ENCODE measurements at regions not wholly inside any gene's neighbourhood (a gene's known extent, or its start where the extent isn't known, plus 50 kb on each side); places are given as distances from the start of the nearest gene placed in this dataset.

DNA sequence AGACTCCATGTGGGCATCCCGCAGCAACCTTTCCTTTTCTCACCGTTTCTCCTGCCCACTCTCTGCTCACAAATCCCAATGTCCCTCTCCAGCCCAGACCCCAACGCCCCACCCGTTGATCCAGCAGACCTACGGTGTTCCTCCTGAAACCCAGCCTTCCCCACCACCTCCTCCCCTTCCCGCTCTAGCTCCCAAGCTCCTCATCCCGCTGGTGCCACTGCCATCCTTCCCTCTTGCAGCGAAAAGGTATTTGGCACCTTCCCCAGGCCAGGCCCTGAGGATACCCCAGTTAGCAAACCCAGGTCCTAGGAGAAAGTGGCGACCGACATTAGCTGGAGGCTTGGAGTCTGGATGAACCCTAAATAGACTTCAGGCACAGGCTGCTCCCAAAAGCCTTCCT is 84.0 kb upstream of the RTL6 start:
- TF ChIP-seq, protein P1, sequence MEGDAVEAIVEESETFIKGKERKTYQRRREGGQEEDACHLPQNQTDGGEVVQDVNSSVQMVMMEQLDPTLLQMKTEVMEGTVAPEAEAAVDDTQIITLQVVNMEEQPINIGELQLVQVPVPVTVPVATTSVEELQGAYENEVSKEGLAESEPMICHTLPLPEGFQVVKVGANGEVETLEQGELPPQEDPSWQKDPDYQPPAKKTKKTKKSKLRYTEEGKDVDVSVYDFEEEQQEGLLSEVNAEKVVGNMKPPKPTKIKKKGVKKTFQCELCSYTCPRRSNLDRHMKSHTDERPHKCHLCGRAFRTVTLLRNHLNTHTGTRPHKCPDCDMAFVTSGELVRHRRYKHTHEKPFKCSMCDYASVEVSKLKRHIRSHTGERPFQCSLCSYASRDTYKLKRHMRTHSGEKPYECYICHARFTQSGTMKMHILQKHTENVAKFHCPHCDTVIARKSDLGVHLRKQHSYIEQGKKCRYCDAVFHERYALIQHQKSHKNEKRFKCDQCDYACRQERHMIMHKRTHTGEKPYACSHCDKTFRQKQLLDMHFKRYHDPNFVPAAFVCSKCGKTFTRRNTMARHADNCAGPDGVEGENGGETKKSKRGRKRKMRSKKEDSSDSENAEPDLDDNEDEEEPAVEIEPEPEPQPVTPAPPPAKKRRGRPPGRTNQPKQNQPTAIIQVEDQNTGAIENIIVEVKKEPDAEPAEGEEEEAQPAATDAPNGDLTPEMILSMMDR (IDR thresholded peaks at IDR 0.05; ENCODE audit: low read depth, low read length, poor library complexity, severe bottlenecking) = no peak
- TF ChIP-seq EZH2phosphoT487 (IDR thresholded peaks at IDR 0.05; ENCODE audit: borderline replicate concordance, low read length) = no peak
- H3K36me3 ChIP-seq (ENCODE audit: control insufficient read depth, low read length) = no peaks in the 10 kb centered on the region
- no peaks in the 10 kb centered on the region for H4K20me1 ChIP-seq (ENCODE audit: control insufficient read depth, insufficient read depth, low read depth, low read length)
- H3K9me3 ChIP-seq (ENCODE audit: control insufficient read depth, insufficient read depth, low read length) = no peaks in the 10 kb centered on the region
- H3K4me2 ChIP-seq (ENCODE audit: low read length) = no peak overlapping the region
- no peaks in the 10 kb centered on the region for H3K79me2 ChIP-seq (ENCODE audit: control insufficient read depth, low read length)
- no peak overlapping the region for H3K4me3 ChIP-seq (ENCODE audit: low read length)
- H3K27me3 ChIP-seq (ENCODE audit: control insufficient read depth, low read length) = 0 out of 2 replicates have a peak, but pooled peaks cover 1% of the 10 kb centered on the region
- no peaks in the 10 kb centered on the region for H3F3A ChIP-seq (ENCODE audit: control insufficient read depth, insufficient read depth)
- no peaks in the 10 kb centered on the region for H3K4me1 ChIP-seq (ENCODE audit: control insufficient read depth, low read length)
- H3K9me2 ChIP-seq (replicated peaks; ENCODE audit: control insufficient read depth, low read length) = no peaks in the 10 kb centered on the region
- H3K27ac ChIP-seq (ENCODE audit: low read depth, low read length) = no peak overlapping the region

DNA sequence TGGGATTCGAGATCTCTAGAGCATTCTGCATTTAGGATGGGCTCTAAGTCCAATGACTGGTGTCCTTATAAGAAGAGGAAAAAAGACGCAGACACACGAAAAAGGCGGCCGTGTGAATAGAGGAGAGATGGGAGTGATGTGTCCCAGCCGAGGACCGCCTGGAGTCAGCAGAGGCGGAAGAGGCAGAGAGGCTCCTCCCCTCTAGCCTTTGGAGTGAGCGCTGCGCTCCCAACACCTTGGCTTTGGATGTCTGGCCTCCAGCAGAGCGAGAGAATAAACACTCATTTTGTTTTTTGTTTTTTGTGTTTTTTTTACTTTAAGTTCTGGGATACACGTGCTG is 83.0 kb upstream of the RTL6 start:
- Histone ChIP-seq H3K4me2 (ENCODE audit: low read length) (no peak overlapping the region), H3K79me2 (ENCODE audit: control insufficient read depth, low read length) (no peaks in the 10 kb centered on the region), H3K27me3 (ENCODE audit: control insufficient read depth, low read length) (no peaks in the 10 kb centered on the region), H3K27ac (ENCODE audit: low read depth, low read length) (no peak overlapping the region), H3K9me2 (replicated peaks; ENCODE audit: control insufficient read depth, low read length) (no peaks in the 10 kb centered on the region), H3K4me3 (ENCODE audit: low read length) (no peak overlapping the region), H3K9me3 (ENCODE audit: control insufficient read depth, insufficient read depth, low read length) (no peaks in the 10 kb centered on the region), H4K20me1 (ENCODE audit: control insufficient read depth, insufficient read depth, low read depth, low read length) (no peaks in the 10 kb centered on the region), H3F3A (ENCODE audit: control insufficient read depth, insufficient read depth) (no peaks in the 10 kb centered on the region), H3K36me3 (ENCODE audit: control insufficient read depth, low read length) (no peaks in the 10 kb centered on the region), H3K4me1 (ENCODE audit: control insufficient read depth, low read length) (peaks cover 5% of the 10 kb centered on the region)
- no peak for TF ChIP-seq EZH2phosphoT487 (IDR thresholded peaks at IDR 0.05; ENCODE audit: borderline replicate concordance, low read length)
- TF ChIP-seq, protein P1 (IDR thresholded peaks at IDR 0.05; ENCODE audit: low read depth, low read length, poor library complexity, severe bottlenecking) = no peak

DNA sequence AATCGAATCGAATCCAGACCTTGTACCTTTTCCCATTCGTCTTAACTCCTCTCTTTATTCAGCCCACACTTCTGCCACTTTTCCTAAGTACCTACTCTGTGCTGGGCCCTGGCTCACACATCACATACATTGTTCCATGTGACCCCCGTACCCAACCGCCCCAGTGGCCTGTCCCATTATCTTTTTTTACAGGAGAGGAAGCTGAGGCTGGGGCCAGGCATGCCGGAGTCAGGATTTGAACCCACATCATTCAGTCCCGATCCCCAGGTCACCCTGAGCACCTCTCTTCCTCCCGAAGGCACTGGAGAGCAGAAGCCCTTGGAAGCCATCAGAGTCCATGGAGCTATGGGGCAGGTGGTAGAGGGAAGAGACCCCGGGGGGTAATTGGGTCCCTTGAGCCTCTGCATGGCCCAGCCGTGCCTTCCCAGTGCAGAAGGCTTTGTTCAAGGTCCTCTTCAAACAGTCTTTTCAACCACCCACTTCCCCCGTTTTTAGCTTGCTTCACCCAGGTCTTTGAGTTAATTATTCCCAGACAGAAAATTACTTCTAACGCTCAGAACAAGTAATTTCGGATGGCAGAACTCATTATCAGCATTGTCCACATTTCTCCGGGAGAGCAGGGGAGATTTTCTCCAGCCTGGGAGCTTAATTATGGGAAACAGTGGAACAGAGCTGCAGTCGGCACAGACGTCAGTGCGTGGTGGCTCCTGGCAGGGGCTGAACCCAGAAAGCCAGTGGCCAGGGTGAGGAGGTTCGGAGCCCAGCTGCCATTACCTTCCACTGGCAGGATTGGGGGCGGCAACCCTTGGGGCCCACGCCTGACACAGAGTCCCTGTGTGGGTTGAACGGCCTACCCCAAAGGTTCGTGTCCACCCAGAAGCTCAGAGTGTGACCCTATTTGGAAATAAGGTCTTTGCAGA is 82.4 kb upstream of the RTL6 start:
- Histone ChIP-seq H3K27me3 (ENCODE audit: control insufficient read depth, low read length) (no peaks in the 10 kb centered on the region), H3K27ac (ENCODE audit: low read depth, low read length) (no peak overlapping the region), H3K79me2 (ENCODE audit: control insufficient read depth, low read length) (no peaks in the 10 kb centered on the region), H3F3A (ENCODE audit: control insufficient read depth, insufficient read depth) (no peaks in the 10 kb centered on the region), H3K9me3 (ENCODE audit: control insufficient read depth, insufficient read depth, low read length) (no peaks in the 10 kb centered on the region), H3K9me2 (replicated peaks; ENCODE audit: control insufficient read depth, low read length) (no peaks in the 10 kb centered on the region), H4K20me1 (ENCODE audit: control insufficient read depth, insufficient read depth, low read depth, low read length) (no peaks in the 10 kb centered on the region), H3K36me3 (ENCODE audit: control insufficient read depth, low read length) (no peaks in the 10 kb centered on the region), H3K4me1 (ENCODE audit: control insufficient read depth, low read length) (peaks cover 10% of the 10 kb centered on the region), H3K4me3 (ENCODE audit: low read length) (no peak overlapping the region), H3K4me2 (ENCODE audit: low read length) (no peak overlapping the region)
- TF ChIP-seq, protein P1 (IDR thresholded peaks at IDR 0.05; ENCODE audit: low read depth, low read length, poor library complexity, severe bottlenecking) = no peak
- no peak for TF ChIP-seq EZH2phosphoT487 (IDR thresholded peaks at IDR 0.05; ENCODE audit: borderline replicate concordance, low read length)

Measured in DOHH2 (cell line).